Tibial nerve (tissue), 4 donors: ENCODE measurements at regions not wholly inside any gene's neighbourhood (a gene's known extent, or its start where the extent isn't known, plus 50 kb on each side); places are given as distances from the start of the nearest gene placed in this dataset.

ENCODE experiments used
- DNase-seq, 2 donors: peaks; one replicate each; pipeline ENCODE4 v3.0.0-alpha.2; 2019; ENCODE audit warnings: low spot score in 2 of 2
- H3K27ac ChIP-seq, 4 donors: fragments of 200-600 bp; sonication (generic) in 3 of 4; one replicate each; pipeline ENCODE4 v1.5.1; 2017 to 2019; ENCODE audit warnings: mild to moderate bottlenecking in 1 of 4
- H3K27me3 ChIP-seq, 2 donors: fragments of 200-600 bp; sonication (generic) in 1 of 2; one replicate each; pipeline versions ENCODE4 v1.5.1 to v1.6.0; 2017 to 2019
- H3K36me3 ChIP-seq, 3 donors: fragments of 200-600 bp; sonication (generic); one replicate each; pipeline ENCODE4 v1.5.1; 2018 to 2019
- H3K4me1 ChIP-seq, 4 donors: fragments of 200-600 bp; sonication (generic) in 3 of 4; one replicate each; pipeline ENCODE4 v1.5.1; 2017 to 2019
- H3K4me3 ChIP-seq, 4 donors: fragments of 200-600 bp; sonication (generic) in 3 of 4; one replicate each; pipeline ENCODE4 v1.5.1; 2017 to 2019; ENCODE audit warnings: mild to moderate bottlenecking in 1 of 4, moderate library complexity in 1 of 4
- H3K9me3 ChIP-seq, 4 donors: fragments of 200-600 bp; sonication (generic) in 3 of 4; one replicate each; pipeline ENCODE4 v1.5.1; 2017 to 2019
- CTCF ChIP-seq, 5 experiments: fragments of 200-600 bp in 3 of 5; fragments of 450-650 bp in 2 of 5; sonication (generic) in 3 of 5; IDR thresholded peaks; one replicate each; pipeline ENCODE4 v1.5.1; 2016 to 2019; ENCODE audit warnings: antibody characterized with exemption in 5 of 5, mild to moderate bottlenecking in 3 of 5, moderate library complexity in 2 of 5
- EP300 ChIP-seq, 2 donors: sonication (generic); formaldehyde crosslinking; IDR thresholded peaks; one replicate each; pipeline ENCODE4 v1.6.1; 2017; ENCODE audit warnings: antibody characterized with exemption in 2 of 2, mild to moderate bottlenecking in 1 of 2
- POLR2A ChIP-seq, 2 donors: fragments of 450-650 bp; IDR thresholded peaks; one replicate each; pipeline ENCODE4 v1.6.1; 2017; ENCODE audit warnings: antibody characterized with exemption in 2 of 2, mild to moderate bottlenecking in 2 of 2, moderate library complexity in 2 of 2
- WGBS, 2 donors: methylation state at CpG; one replicate each; pipeline ENCODE4 v1.1.5; 2018; 5-methylcytosine and 5-hydroxymethylcytosine counted together

GRCh38 chr5:25764733-25765132 lies 1120.0 kb upstream of the CDH10 start:
- Histone ChIP-seq H3K27ac (no peak overlapping the region), H3K36me3 (no peaks in the 10 kb centered on the region), H3K9me3 (no peaks in the 10 kb centered on the region), H3K4me1 (no peaks in the 10 kb centered on the region), H3K4me3 (no peak overlapping the region), H3K27me3 (no peaks in the 10 kb centered on the region)
- no peak for DNase-seq
- TF ChIP-seq POLR2A (IDR thresholded peaks at IDR 0.05) (no peak), EP300 (IDR thresholded peaks at IDR 0.05) (no peak), CTCF (IDR thresholded peaks at IDR 0.05) (no peak)

DNA sequence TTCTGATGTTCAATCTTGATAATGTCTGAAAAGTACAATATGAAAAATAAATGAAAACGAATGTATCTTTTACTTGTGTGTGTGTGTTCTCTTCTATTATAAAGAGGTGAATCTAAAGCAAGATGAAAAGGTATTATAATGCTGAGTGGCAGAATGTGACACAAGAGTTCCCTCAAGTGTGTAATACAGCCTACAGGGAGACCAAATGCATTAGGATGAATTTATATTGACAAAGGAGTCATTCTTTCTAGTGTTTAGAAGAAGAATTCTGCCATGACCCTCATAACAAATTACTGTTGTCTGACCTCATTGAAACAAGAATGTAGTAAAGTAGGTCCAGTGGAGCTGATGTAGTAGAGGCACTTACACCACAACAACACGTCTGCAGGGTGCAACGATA lies 1119.0 kb upstream of the CDH10 start:
- Histone ChIP-seq H3K27me3 (no peaks in the 10 kb centered on the region), H3K27ac (no peak overlapping the region), H3K9me3 (no peaks in the 10 kb centered on the region), H3K4me3 (no peak overlapping the region), H3K36me3 (no peaks in the 10 kb centered on the region), H3K4me1 (no peaks in the 10 kb centered on the region)
- no peak for TF ChIP-seq CTCF (IDR thresholded peaks at IDR 0.05)
- no peak for TF ChIP-seq POLR2A (IDR thresholded peaks at IDR 0.05)
- TF ChIP-seq EP300 (IDR thresholded peaks at IDR 0.05) = no peak
- DNase-seq = no peak
- 24% methylated on average over 3 of the region's 3 CpGs for WGBS, 2 donors

- DNase-seq = no peak
- WGBS, 2 donors = 52 to 53% methylated on average over 3 of the region's 3 CpGs
- no peak for TF ChIP-seq POLR2A (IDR thresholded peaks at IDR 0.05)
- no peak for TF ChIP-seq CTCF (IDR thresholded peaks at IDR 0.05)
- no peak for TF ChIP-seq EP300 (IDR thresholded peaks at IDR 0.05)
Measured at GRCh38 chr5:25754895-25755294, 1110.1 kb upstream of the CDH10 start.

DNA sequence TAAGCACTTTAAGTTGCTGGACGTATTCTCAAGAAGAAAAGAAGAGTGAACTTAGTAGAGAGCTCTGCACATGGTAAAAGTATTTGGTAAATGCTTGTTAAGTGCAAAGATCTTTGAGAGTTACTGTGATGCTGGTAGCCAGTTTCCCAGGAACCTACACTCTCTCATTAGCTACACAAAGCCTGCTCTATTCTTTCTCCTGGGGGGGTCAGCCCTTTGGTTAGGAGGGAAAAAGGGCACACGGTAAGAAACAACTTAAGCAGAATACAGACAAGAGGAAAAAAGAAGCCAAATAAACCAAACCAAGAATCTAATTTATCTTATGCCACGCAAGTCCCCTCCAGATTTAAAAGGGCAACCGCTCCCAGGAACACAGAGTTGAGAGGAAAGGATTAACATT lies 1100.1 kb upstream of the CDH10 start:
- Histone ChIP-seq H3K4me1 (no peaks in the 10 kb centered on the region), H3K36me3 (no peaks in the 10 kb centered on the region), H3K27me3 (no peaks in the 10 kb centered on the region), H3K27ac (no peak overlapping the region), H3K9me3 (no peaks in the 10 kb centered on the region), H3K4me3 (no peak overlapping the region)
- no peak for TF ChIP-seq CTCF (IDR thresholded peaks at IDR 0.05)
- TF ChIP-seq POLR2A (IDR thresholded peaks at IDR 0.05) = no peak
- DNase-seq = no peak
- WGBS, 2 donors = 46% methylated on average over 4 of the region's 4 CpGs

More at GRCh38 chr5:25754895-25755294, 1110.1 kb upstream of the CDH10 start:
- H3K27ac ChIP-seq = no peak overlapping the region
- H3K9me3 ChIP-seq = peaks cover 0 to 8% (median 0%) of the 10 kb centered on the region in 4 donors
- H3K36me3 ChIP-seq = no peaks in the 10 kb centered on the region
- H3K4me1 ChIP-seq = no peaks in the 10 kb centered on the region
- H3K27me3 ChIP-seq = no peaks in the 10 kb centered on the region
- no peak overlapping the region for H3K4me3 ChIP-seq

DNA sequence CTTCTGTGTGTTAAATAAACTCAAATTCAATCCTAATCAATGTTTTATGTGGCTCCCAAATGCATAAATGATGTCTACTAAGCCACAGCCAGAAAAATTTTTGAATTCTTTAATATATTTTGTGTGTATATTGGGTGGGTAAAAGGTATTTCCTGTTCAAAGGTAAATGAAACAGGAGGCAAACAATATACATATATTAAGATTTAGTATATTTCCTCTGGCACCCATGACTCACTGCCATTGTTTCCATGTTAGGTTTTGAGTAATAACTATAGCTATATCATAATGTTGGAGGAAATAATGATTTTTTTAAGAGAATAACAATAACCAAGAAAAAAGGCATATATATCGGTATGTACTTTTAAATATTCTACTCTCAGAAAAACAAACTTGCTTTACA lies 1071.9 kb upstream of the CDH10 start:
- 94 to 97% methylated on average over 1 of the region's 1 CpG for WGBS, 2 donors
- Histone ChIP-seq H3K9me3 (no peaks in the 10 kb centered on the region), H3K36me3 (no peaks in the 10 kb centered on the region), H3K4me1 (no peaks in the 10 kb centered on the region), H3K4me3 (no peak overlapping the region), H3K27ac (no peak overlapping the region), H3K27me3 (no peaks in the 10 kb centered on the region)
- no peak for DNase-seq
- TF ChIP-seq EP300 (IDR thresholded peaks at IDR 0.05) (no peak), CTCF (IDR thresholded peaks at IDR 0.05) (no peak), POLR2A (IDR thresholded peaks at IDR 0.05) (no peak)
